B cell (primary cell): ENCODE measurements at regions not wholly inside any gene's neighbourhood (a gene's known extent, or its start where the extent isn't known, plus 50 kb on each side); places are given as distances from the start of the nearest gene placed in this dataset.
"Not testable (repeated sequence)": the region's sequence is repeated elsewhere in the genome, so short reads cannot be mapped to it uniquely, and the experiment has no call there.

ENCODE experiments used
- ATAC-seq: fragments of 200-7000 bp; cut with Tn5 transposase; one replicate; pipeline ENCODE4 v1.10.0; 2021; ENCODE audit warnings: low read depth, mild to moderate bottlenecking, moderate number of reproducible peaks, moderate library complexity
- CTCF ChIA-PET: fragments of 350-600 bp; sonication (Branson Sonifier 250); formaldehyde crosslinking; loops from one replicate; lab custom pipeline; 2021; ENCODE audit warnings: antibody characterized with exemption, inconsistent platforms; lab: Charles Lee
- POLR2A ChIA-PET: fragments of 350-600 bp; sonication (Branson Sonifier 250); formaldehyde crosslinking; loops from one replicate; lab custom pipeline; 2021; ENCODE audit warnings: antibody characterized with exemption; lab: Charles Lee
- DNase-seq: peaks from one replicate; pipeline ENCODE4 v3.0.0; 2013
- H2AFZ ChIP-seq: 2 replicates; pipeline ENCODE4 v1.6.1; 2012; ENCODE audit warnings: mild to moderate bottlenecking, low read depth, low read length; ENCODE audit not compliant: insufficient read depth, poor library complexity, severe bottlenecking
- H3K27ac ChIP-seq, 2 donors: 1 replicate in 1 of 2; 2 replicates in 1 of 2; pipeline ENCODE4 v1.5.1; 2012 to 2013; ENCODE audit warnings: low read length in 2 of 2, mild to moderate bottlenecking in 2 of 2, moderate library complexity in 1 of 2
- H3K27me3 ChIP-seq, 4 experiments: fragments of 200-600 bp in 1 of 4; sonication (generic) in 1 of 4; replicated peaks in 1 of 4; 1 replicate in 2 of 4; 2 replicates in 2 of 4; pipeline versions ENCODE4 v1.6.1 to v1.7.0; 2013 to 2016; ENCODE audit warnings: low read length in 3 of 4, mild to moderate bottlenecking in 2 of 4, mixed read lengths in 1 of 4, moderate library complexity in 1 of 4; ENCODE audit not compliant: insufficient read depth in 4 of 4, control insufficient read depth in 3 of 4; ENCODE audit errors: control extremely low read depth in 1 of 4
- H3K36me3 ChIP-seq, 2 experiments: replicated peaks in 1 of 2; 1 replicate in 1 of 2; 2 replicates in 1 of 2; pipeline versions ENCODE4 v1.6.1 to v1.7.1; 2013; ENCODE audit warnings: low read length in 1 of 2; ENCODE audit not compliant: insufficient read depth in 2 of 2, control insufficient read depth in 1 of 2; ENCODE audit errors: control extremely low read depth in 1 of 2, extremely low read depth in 1 of 2
- H3K4me1 ChIP-seq, 2 donors: fragments of 200-600 bp in 1 of 2; sonication (generic) in 1 of 2; 1 replicate in 1 of 2; 2 replicates in 1 of 2; pipeline versions ENCODE4 v1.5.1 to v1.6.1; 2013 to 2017; ENCODE audit warnings: low read length in 2 of 2; ENCODE audit not compliant: control insufficient read depth in 2 of 2, insufficient read depth in 2 of 2
- H3K4me2 ChIP-seq: replicated peaks from 2 replicates; pipeline ENCODE3; 2012; ENCODE audit warnings: mild to moderate bottlenecking, low read depth, low read length; ENCODE audit not compliant: poor library complexity, severe bottlenecking
- H3K4me3 ChIP-seq, 5 experiments: fragments of 200-600 bp in 1 of 5; sonication (generic) in 1 of 5; 1 replicate in 3 of 5; 2 replicates in 2 of 5; pipeline versions ENCODE4 v1.5.1 to v1.7.0; 2011 to 2016; ENCODE audit warnings: low read length in 4 of 5, mild to moderate bottlenecking in 4 of 5, low read depth in 2 of 5, control low read depth in 1 of 5, moderate library complexity in 1 of 5; ENCODE audit not compliant: insufficient read depth in 1 of 5; ENCODE audit errors: control extremely low read depth in 1 of 5, extremely low read depth in 1 of 5
- H3K79me2 ChIP-seq: fragments of 200-600 bp; sonication (generic); one replicate; pipeline ENCODE4 v1.6.0; 2016; ENCODE audit warnings: low read length; ENCODE audit not compliant: control insufficient read depth, insufficient read depth
- H3K9ac ChIP-seq: fragments of 200-600 bp; sonication (generic); 2 replicates; pipeline ENCODE4 v1.6.1; 2017; ENCODE audit warnings: mild to moderate bottlenecking, low read length, moderate library complexity
- H3K9me3 ChIP-seq, 3 donors: one replicate each; pipeline versions ENCODE4 v1.6.1 to v1.7.1; 2013; ENCODE audit warnings: low read length in 2 of 3; ENCODE audit not compliant: control insufficient read depth in 2 of 3, insufficient read depth in 1 of 3; ENCODE audit errors: control extremely low read depth in 1 of 3
- H4K20me1 ChIP-seq: 2 replicates; pipeline ENCODE4 v1.6.0; 2012; ENCODE audit warnings: mild to moderate bottlenecking, low read length; ENCODE audit not compliant: insufficient read depth, control insufficient read depth, poor library complexity, severe bottlenecking
- H3K27ac Mint-ChIP-seq: one replicate; pipeline ENCODE4 v1.8.0; 2021; ENCODE audit warnings: mixed read lengths
- H3K27me3 Mint-ChIP-seq: one replicate; pipeline ENCODE4 v1.8.0; 2021; ENCODE audit warnings: mixed read lengths
- H3K4me1 Mint-ChIP-seq: one replicate; pipeline ENCODE4 v1.8.0; 2021; ENCODE audit warnings: mixed read lengths
- H3K4me3 Mint-ChIP-seq: one replicate; pipeline ENCODE4 v1.8.0; 2021; ENCODE audit warnings: mixed read lengths
- H3K9me3 Mint-ChIP-seq: one replicate; pipeline ENCODE4 v1.8.0; 2022; ENCODE audit warnings: mixed read lengths; ENCODE audit not compliant: insufficient read depth
- CTCF ChIP-seq: fragments of 200-600 bp; IDR thresholded peaks from one replicate; pipeline ENCODE4 v1.8.0; 2022; ENCODE audit warnings: antibody characterized with exemption, mild to moderate bottlenecking
- EZH2 ChIP-seq: IDR thresholded peaks from 2 replicates; pipeline ENCODE4 v1.6.1; 2012; ENCODE audit warnings: borderline replicate concordance, low read depth, mild to moderate bottlenecking, moderate library complexity, low read length; ENCODE audit not compliant: insufficient read depth, poor library complexity, severe bottlenecking
- WGBS: methylation state at CpG from one replicate; pipeline ENCODE4 v1.1.5; 2013; ENCODE audit warnings: missing lambda C conversion rate; ENCODE audit not compliant: insufficient coverage; 5-methylcytosine and 5-hydroxymethylcytosine counted together
- intact Hi-C: fragments of 100-400 bp; cut with micrococcal nuclease; formaldehyde crosslinking; loops from one replicate; pipeline ENCODE4 v1.10.0; 2022

- Histone ChIP-seq H3K4me3 (no peak overlapping the region), H3K9ac (no peak overlapping the region), H3K4me2 (no peak overlapping the region), H3K79me2 (no peaks in the 10 kb centered on the region), H4K20me1 (no peaks in the 10 kb centered on the region), H3K9me3 (peaks cover 0 to 69% (median 0%) of the 10 kb centered on the region in 3 donors), H3K36me3 (no peaks in the 10 kb centered on the region), H3K27me3 (no peaks in the 10 kb centered on the region), H3K27ac (no peak overlapping the region), H3K4me1 (no peaks in the 10 kb centered on the region), H2AFZ (no peak overlapping the region)
- Mint-ChIP-seq H3K9me3 (peaks cover 19% of the 10 kb centered on the region), H3K27ac (no peak overlapping the region), H3K27me3 (no peaks in the 10 kb centered on the region), H3K4me1 (no peaks in the 10 kb centered on the region), H3K4me3 (no peak overlapping the region)
- intact Hi-C loops = no loop called here
- ATAC-seq (no peak), DNase-seq (no peak)
- 92% methylated on average over 36 of the region's 36 CpGs for WGBS
- TF ChIP-seq CTCF = no peak
- no peak for TF ChIP-seq EZH2
- ChIA-PET CTCF (no interaction called here), POLR2A (no interaction called here)
These were observed 203.4 kb downstream of the ZNF716 start for GRCh38 chr7:57653262-57653830.

- H3K9me3 ChIP-seq = peaks cover 0 to 59% (median 0%) of the 10 kb centered on the region in 3 donors
- WGBS = 86% methylated on average over 23 of the region's 31 CpGs
- H3K4me1 Mint-ChIP-seq, H3K79me2 ChIP-seq, H3K4me3 ChIP-seq, DNase-seq, H3K9ac ChIP-seq, intact Hi-C loops, H4K20me1 ChIP-seq, H3K27me3 Mint-ChIP-seq, ATAC-seq, H3K4me1 ChIP-seq, CTCF ChIA-PET, H3K27ac ChIP-seq, H3K4me3 Mint-ChIP-seq, H3K36me3 ChIP-seq, H3K4me2 ChIP-seq, H3K27ac Mint-ChIP-seq, H2AFZ ChIP-seq, H3K27me3 ChIP-seq, POLR2A ChIA-PET: not testable (repeated sequence)
- peaks cover 23% of the 10 kb centered on the region for H3K9me3 Mint-ChIP-seq
These were observed 205.3 kb downstream of the ZNF716 start for GRCh38 chr7:57655156-57655871.

GRCh38 chr7:57659226-57659625 lies 209.2 kb downstream of the ZNF716 start:
- CTCF ChIA-PET, H3K27ac ChIP-seq, H3K4me2 ChIP-seq, H4K20me1 ChIP-seq, H3K36me3 ChIP-seq, H3K4me1 Mint-ChIP-seq, H3K27me3 Mint-ChIP-seq, H3K4me1 ChIP-seq, intact Hi-C loops, ATAC-seq, H3K4me3 Mint-ChIP-seq, H3K79me2 ChIP-seq, DNase-seq, H3K9ac ChIP-seq, H3K27me3 ChIP-seq, POLR2A ChIA-PET, H3K27ac Mint-ChIP-seq, H2AFZ ChIP-seq, H3K4me3 ChIP-seq: not testable (repeated sequence)
- WGBS = 30% methylated on average over 2 of the region's 4 CpGs
- peaks cover 12% of the 10 kb centered on the region for H3K9me3 Mint-ChIP-seq
- peaks cover 0 to 20% (median 0%) of the 10 kb centered on the region in 3 donors for H3K9me3 ChIP-seq
